ENCODE measurements at regions not wholly inside any gene's neighbourhood (a gene's known extent, or its start where the extent isn't known, plus 50 kb on each side); places are given as distances from the start of the nearest gene placed in this dataset.

- DNase-seq = no peak
These were observed 70.2 kb upstream of the TEX51 start for GRCh38 chr2:126828491-126828890.

DNA sequence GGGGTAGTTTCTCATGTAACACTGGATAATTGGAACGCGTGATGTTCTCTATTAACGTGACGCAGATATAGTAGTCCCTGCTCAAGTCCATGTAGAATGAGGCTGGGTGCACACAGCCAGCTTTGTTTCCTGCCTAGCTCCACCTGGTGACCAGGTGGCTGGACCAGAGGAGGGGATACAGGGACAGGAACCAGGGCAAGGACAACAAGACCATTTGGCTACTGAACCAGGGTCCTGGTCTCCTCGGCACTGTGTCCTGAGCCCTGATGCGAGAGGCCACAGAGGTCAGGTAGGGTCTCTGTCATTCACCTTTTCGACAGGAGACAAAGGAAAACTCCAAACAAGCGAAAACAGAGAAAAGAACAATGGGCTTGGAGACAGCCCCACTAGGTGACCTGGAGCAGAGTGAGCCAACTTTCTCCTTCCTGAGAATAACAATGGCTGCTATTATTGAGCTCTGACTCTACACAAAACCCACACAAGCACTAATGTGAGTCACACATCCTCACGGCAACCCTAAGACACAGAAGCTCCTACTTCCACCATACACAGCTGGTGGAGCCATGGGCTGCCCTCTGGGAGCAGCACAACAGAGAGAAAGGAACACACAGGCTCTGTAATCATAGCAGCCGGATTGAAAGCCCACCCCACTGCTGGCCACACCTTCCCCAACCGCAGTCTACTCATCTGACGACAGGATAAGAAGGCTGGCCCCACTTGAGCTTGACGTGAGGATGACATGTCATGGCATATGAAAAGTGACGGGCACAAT lies 67.3 kb upstream of the TEX51 start:
- no peak for DNase-seq

DNA sequence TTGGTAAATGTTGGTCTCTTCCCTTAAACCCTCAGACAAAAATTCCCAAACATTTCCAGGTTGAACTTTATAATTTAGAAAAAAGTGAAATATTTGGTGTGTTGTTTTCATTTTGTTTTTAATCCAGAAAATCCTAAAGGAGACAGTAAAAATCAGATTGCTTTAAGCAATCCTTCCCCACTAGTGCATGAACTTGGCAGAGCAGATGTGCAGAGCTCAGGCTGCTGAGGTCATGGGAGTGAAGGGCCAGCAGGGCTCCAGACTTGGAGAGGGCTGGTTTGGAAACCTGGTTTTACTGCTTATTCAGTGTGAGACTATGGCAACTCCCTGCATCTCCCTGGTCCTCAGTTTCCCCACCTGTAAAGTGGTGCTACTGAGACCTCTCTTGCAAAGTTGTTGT lies 66.7 kb upstream of the TEX51 start:
- no peak for DNase-seq

DNA sequence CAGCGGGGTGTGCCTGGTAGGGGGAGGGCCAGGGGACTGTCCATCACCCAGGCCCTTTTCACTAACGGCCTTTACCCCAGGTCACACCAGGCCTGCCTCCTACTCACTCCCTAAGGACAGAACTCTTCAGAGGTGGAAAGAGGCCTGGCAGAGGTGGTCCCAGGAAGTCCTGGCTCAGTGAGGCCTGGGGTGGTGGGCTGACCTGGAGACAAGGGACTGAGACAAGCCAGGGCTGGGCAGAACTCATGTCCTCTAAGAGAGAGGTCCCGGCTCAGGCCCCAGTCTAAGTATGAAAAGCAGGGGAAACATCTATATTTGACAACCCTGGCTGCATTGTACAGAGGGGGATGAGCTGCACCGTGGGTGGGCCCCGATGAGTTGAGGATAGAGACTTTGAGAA lies 65.9 kb upstream of the TEX51 start:
- no peak for DNase-seq

DNA sequence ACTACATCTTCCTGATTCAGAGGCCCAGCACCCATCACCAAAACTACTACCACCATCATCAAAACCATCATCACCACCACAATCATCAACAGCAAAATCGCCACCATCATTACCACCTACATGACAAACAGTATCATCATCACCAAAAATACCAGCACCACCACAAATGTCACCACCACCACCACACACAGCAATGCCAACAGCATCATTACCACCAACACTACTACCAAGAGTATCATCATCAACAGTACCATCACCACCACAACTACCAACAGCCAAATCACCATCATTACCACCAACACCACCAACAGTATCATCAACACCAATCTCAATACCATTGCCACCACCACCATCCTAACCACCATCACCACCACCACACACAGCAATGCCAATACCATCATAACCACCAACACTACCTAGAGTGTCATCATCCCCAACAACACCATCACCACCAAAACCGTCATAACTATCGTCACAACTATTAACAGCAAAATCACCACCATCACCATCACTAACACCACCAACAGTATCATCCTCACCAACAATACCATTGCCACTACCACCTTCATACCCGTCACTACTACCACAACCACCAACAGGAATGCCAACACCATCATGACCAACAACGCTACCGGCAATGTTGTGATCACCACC lies 64.6 kb upstream of the TEX51 start:
- DNase-seq = no peak

- no peak for DNase-seq
These were observed 63.4 kb upstream of the TEX51 start for GRCh38 chr2:126835261-126835660.

DNA sequence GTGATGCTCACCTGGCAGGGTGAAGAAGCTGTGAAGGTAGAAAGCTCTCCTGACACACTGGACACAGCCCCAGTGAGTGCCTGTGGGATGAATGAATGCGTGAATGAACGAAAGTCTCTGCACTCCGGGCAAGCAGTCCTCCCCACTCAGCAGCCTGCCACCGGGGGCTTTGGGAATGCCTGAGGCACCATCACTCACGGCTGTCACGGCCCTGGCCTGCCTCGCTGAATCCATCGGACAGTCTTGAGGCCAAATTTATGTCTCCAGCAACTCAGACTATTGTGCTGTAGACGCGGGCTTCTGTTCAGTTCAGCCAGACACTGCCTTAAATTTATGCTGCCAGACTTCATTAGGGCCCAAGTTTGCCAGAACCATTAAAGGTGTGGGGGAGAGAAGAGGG lies 62.9 kb upstream of the TEX51 start:
- DNase-seq = no peak

GRCh38 chr2:126836761-126837679 lies 61.7 kb upstream of the TEX51 start:
- no peak for DNase-seq

- DNase-seq = no peak
These were observed 60.5 kb upstream of the TEX51 start for GRCh38 chr2:126837966-126838715.

GRCh38 chr2:126838716-126838985 lies 60.0 kb upstream of the TEX51 start:
- DNase-seq = no peak

DNA sequence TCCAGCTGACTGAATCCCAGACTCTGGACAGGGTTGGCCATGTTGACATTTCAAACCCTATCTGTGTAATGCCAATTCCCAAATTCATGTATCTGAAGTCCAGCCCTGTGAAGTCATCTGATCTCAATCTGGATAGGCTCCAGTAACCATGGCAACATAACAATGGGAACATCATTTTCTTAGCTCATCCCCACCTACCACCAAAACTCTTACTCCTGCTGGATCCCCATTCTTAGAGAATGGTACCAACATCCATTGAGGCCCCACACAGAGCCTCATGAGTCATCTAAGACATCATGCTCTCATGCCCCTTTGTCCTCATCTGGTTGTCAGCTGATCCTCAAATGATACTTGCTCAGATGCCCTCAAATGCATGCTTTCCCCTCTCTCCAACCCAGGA lies 58.9 kb upstream of the TEX51 start:
- no peak for DNase-seq

DNA sequence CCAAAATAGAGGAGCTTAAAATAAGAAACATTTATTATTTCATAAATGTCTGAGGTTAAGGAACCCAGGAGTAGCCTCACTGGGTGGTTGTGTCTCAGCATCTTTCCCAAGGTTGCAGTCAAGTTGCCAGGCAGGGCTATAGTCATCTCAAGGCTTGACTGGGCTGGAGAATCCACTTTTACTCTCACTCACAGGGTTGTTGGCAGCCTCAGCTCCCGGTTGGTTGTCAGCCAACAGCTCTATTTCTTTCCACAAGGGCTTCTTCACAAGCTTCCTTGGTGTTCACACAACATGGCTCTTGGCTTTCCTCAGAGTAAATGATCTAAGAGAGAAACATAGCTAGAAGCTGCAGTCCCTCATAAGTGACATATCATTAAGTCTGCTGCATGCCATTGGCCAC lies 55.6 kb upstream of the TEX51 start:
- DNase-seq = no peak

DNA sequence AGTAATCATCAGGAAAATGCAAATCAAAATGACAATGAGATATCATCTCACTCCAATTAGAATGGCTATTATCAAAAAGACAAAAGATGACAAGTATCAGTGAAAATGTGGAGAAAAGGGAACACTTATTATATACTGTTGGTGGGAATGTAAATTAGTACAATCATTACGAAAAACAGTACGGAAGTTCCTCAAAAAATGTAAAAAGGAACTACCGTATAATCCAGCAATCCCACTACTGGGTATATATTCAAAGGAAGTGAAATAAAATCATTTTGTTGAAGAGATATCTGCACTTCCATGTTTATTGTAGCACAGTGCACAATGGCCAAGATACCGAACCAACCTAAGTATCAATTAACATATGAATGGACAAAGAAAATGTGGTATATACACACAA lies 52.4 kb upstream of the TEX51 start:
- DNase-seq = no peak
